HepG2 (cell line): ENCODE measurements at regions not wholly inside any gene's neighbourhood (a gene's known extent, or its start where the extent isn't known, plus 50 kb on each side); places are given as distances from the start of the nearest gene placed in this dataset.

Experiments used
- FOXA1 ChIP-seq, 2 experiments: fragments of 450-650 bp in 1 of 2; sonication (generic) in 1 of 2; formaldehyde crosslinking in 1 of 2; IDR thresholded peaks; 2 replicates each; pipeline versions ENCODE4 v1.4.0 to v1.6.1; 2016 to 2020; ENCODE audit warnings: missing genetic modification reagents in 1 of 2
- GTF3A ChIP-seq: sonication (generic); formaldehyde crosslinking; conservative IDR thresholded peaks from 2 replicates; pipeline ENCODE4 v1.4.0; 2020; ENCODE audit warnings: mild to moderate bottlenecking, missing genetic modification reagents
- KLF16 ChIP-seq, 2 experiments: sonication (generic) in 1 of 2; formaldehyde crosslinking in 1 of 2; IDR thresholded peaks; 2 replicates each; pipeline versions ENCODE4 v1.6.1 to v1.8.0; 2016 to 2023; ENCODE audit warnings: missing genetic modification reagents in 2 of 2, missing compliant biosample characterization in 1 of 2
- MIER2 ChIP-seq: IDR thresholded peaks from 2 replicates; pipeline ENCODE4 v1.6.1; 2016; ENCODE audit warnings: missing biosample characterization, missing genetic modification reagents
- MTF2 ChIP-seq: sonication (generic); formaldehyde crosslinking; IDR thresholded peaks from 2 replicates; pipeline ENCODE4 v1.5.0; 2020; ENCODE audit warnings: missing genetic modification reagents, borderline replicate concordance
- NFYB ChIP-seq: sonication (generic); formaldehyde crosslinking; IDR thresholded peaks from 2 replicates; pipeline ENCODE4 v1.4.0; 2020; ENCODE audit warnings: missing genetic modification reagents
- NKX3-1 ChIP-seq: sonication (generic); formaldehyde crosslinking; IDR thresholded peaks from 2 replicates; pipeline ENCODE4 v1.5.0; 2020; ENCODE audit warnings: missing genetic modification reagents
- NR2F2 ChIP-seq: IDR thresholded peaks from 2 replicates; pipeline ENCODE4 v1.6.1; 2012; ENCODE audit warnings: low read depth, inconsistent platforms, borderline replicate concordance
- SIX1 ChIP-seq: sonication (generic); formaldehyde crosslinking; IDR thresholded peaks from 2 replicates; pipeline ENCODE4 v1.4.0; 2020; ENCODE audit warnings: missing genetic modification reagents, borderline replicate concordance
- ZFYVE20 ChIP-seq: sonication (generic); formaldehyde crosslinking; IDR thresholded peaks from 2 replicates; pipeline ENCODE4 v1.8.0; 2023; ENCODE audit warnings: low read depth, mild to moderate bottlenecking, moderate library complexity, missing genetic modification reagents, borderline replicate concordance
- ZNF333 ChIP-seq: sonication (generic); formaldehyde crosslinking; IDR thresholded peaks from 2 replicates; pipeline ENCODE4 v1.4.0; 2020; ENCODE audit warnings: mild to moderate bottlenecking, missing genetic modification reagents, borderline replicate concordance
- ZNF354B ChIP-seq: sonication (generic); formaldehyde crosslinking; IDR thresholded peaks from 2 replicates; pipeline ENCODE4 v1.8.0; 2022; ENCODE audit warnings: mild to moderate bottlenecking, missing genetic modification reagents
- ZNF382 ChIP-seq: sonication (generic); formaldehyde crosslinking; IDR thresholded peaks from 2 replicates; pipeline ENCODE4 v1.5.0; 2020; ENCODE audit warnings: missing genetic modification reagents, mild to moderate bottlenecking, borderline replicate concordance
- ZZZ3 ChIP-seq: sonication (generic); formaldehyde crosslinking; IDR thresholded peaks from 2 replicates; pipeline ENCODE4 v1.4.0; 2020; ENCODE audit warnings: missing genetic modification reagents, mild to moderate bottlenecking, borderline replicate concordance
- TF ChIP-seq, protein P1 (sequence below): sonication (generic); formaldehyde crosslinking; IDR thresholded peaks from 2 replicates; pipeline ENCODE4 v1.4.0; 2020; ENCODE audit warnings: missing genetic modification reagents, borderline replicate concordance
- TF ChIP-seq, protein P2 (sequence below): IDR thresholded peaks from 2 replicates; pipeline ENCODE4 v1.6.1; 2016; ENCODE audit warnings: missing genetic modification reagents, missing compliant biosample characterization
- TF ChIP-seq, protein P3 (sequence below): fragments of 450-650 bp; IDR thresholded peaks from 2 replicates; pipeline ENCODE4 v1.6.1; 2016
- TF ChIP-seq, protein P4 (sequence below): sonication (generic); formaldehyde crosslinking; IDR thresholded peaks from 2 replicates; pipeline ENCODE4 v1.4.0; 2020; ENCODE audit warnings: missing genetic modification reagents

DNA sequence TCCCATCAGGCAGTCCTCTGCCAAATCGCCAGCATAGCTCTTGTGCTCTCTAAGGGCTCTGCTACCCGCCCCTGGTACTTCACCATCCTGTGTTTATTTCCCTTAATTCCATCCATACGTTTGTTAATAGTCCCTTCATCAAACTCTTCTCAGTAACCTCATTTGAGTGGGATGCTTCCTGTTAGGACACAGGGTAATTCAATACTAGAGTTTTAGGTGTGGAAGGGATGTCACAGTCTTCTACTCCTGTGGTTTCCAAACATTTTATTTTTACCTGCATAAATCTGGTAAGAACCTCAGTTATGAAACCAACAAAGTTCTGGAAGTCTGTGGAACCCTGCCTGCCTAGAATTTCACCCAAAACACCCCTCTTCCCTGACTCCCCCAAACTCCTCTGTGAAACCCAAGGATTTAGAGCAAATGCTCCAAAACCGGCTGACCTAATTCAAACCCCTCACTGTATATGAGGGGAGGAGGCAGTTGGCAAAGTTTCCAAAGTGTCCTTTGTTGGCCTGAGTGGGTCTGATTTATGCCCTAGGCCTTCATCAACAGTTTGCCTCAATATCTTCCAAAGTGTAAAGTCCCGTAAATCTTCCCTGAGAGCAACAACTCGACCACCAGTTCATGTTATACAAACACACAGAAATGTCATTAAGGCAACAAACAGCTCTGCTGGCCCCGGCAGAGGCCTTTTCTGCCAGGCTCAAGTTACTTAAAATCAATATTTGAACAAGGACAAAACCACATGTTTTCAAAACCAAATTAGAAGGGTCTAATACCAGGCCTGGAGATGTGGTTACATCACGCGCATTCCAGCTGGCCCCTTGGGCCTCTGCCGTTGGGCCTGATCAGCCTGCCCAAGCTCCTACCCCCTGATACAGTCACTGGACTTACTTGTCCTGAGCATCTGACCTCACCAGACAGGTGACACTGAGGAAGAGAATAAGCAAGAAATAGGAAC is 82.4 kb upstream of the FGGY start (continued):
- TF ChIP-seq, protein P1, sequence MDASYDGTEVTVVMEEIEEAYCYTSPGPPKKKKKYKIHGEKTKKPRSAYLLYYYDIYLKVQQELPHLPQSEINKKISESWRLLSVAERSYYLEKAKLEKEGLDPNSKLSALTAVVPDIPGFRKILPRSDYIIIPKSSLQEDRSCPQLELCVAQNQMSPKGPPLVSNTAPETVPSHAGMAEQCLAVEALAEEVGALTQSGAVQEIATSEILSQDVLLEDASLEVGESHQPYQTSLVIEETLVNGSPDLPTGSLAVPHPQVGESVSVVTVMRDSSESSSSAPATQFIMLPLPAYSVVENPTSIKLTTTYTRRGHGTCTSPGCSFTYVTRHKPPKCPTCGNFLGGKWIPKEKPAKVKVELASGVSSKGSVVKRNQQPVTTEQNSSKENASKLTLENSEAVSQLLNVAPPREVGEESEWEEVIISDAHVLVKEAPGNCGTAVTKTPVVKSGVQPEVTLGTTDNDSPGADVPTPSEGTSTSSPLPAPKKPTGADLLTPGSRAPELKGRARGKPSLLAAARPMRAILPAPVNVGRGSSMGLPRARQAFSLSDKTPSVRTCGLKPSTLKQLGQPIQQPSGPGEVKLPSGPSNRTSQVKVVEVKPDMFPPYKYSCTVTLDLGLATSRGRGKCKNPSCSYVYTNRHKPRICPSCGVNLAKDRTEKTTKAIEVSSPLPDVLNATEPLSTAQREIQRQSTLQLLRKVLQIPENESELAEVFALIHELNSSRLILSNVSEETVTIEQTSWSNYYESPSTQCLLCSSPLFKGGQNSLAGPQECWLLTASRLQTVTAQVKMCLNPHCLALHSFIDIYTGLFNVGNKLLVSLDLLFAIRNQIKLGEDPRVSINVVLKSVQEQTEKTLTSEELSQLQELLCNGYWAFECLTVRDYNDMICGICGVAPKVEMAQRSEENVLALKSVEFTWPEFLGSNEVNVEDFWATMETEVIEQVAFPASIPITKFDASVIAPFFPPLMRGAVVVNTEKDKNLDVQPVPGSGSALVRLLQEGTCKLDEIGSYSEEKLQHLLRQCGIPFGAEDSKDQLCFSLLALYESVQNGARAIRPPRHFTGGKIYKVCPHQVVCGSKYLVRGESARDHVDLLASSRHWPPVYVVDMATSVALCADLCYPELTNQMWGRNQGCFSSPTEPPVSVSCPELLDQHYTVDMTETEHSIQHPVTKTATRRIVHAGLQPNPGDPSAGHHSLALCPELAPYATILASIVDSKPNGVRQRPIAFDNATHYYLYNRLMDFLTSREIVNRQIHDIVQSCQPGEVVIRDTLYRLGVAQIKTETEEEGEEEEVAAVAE (CRISPR knock-in tag) = peak; percentile 60; the same call in 1 of the 2 replicates
- TF ChIP-seq, protein P2, sequence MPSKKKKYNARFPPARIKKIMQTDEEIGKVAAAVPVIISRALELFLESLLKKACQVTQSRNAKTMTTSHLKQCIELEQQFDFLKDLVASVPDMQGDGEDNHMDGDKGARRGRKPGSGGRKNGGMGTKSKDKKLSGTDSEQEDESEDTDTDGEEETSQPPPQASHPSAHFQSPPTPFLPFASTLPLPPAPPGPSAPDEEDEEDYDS (CRISPR knock-in tag) = no peak
- TF ChIP-seq ZZZ3 (no peak; the same call in 1 of the 2 replicates), ZNF382 (no peak), SIX1 (CRISPR knock-in tag) (peak; percentile 100), MIER2 (CRISPR knock-in tag) (no peak; the same call in 1 of the 2 replicates), MTF2 (CRISPR knock-in tag) (no peak), NR2F2 (peak; percentile 71; the same call in 1 of the 2 replicates), GTF3A (CRISPR knock-in tag) (no peak), NFYB (CRISPR knock-in tag) (no peak; the same call in 1 of the 2 replicates), KLF16 (CRISPR knock-in tag; IDR thresholded peaks at IDR 0.05) (peak in 1 of 2 experiments; percentile 85; a peak in 1 of 4 replicates), FOXA1 (IDR thresholded peaks at IDR 0.05) (peak; percentile 92), FOXA1 (CRISPR knock-in tag; IDR thresholded peaks at IDR 0.05) (peak; percentile 93), ZFYVE20 (CRISPR knock-in tag) (no peak), NKX3-1 (no peak; the same call in 1 of the 2 replicates), ZNF333 (CRISPR knock-in tag) (no peak), ZNF354B (no peak)
- TF ChIP-seq, protein P3, sequence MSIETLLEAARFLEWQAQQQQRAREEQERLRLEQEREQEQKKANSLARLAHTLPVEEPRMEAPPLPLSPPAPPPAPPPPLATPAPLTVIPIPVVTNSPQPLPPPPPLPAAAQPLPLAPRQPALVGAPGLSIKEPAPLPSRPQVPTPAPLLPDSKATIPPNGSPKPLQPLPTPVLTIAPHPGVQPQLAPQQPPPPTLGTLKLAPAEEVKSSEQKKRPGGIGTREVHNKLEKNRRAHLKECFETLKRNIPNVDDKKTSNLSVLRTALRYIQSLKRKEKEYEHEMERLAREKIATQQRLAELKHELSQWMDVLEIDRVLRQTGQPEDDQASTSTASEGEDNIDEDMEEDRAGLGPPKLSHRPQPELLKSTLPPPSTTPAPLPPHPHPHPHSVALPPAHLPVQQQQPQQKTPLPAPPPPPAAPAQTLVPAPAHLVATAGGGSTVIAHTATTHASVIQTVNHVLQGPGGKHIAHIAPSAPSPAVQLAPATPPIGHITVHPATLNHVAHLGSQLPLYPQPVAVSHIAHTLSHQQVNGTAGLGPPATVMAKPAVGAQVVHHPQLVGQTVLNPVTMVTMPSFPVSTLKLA = peak; percentile 24; the same call in 1 of the 2 replicates
- TF ChIP-seq, protein P4, sequence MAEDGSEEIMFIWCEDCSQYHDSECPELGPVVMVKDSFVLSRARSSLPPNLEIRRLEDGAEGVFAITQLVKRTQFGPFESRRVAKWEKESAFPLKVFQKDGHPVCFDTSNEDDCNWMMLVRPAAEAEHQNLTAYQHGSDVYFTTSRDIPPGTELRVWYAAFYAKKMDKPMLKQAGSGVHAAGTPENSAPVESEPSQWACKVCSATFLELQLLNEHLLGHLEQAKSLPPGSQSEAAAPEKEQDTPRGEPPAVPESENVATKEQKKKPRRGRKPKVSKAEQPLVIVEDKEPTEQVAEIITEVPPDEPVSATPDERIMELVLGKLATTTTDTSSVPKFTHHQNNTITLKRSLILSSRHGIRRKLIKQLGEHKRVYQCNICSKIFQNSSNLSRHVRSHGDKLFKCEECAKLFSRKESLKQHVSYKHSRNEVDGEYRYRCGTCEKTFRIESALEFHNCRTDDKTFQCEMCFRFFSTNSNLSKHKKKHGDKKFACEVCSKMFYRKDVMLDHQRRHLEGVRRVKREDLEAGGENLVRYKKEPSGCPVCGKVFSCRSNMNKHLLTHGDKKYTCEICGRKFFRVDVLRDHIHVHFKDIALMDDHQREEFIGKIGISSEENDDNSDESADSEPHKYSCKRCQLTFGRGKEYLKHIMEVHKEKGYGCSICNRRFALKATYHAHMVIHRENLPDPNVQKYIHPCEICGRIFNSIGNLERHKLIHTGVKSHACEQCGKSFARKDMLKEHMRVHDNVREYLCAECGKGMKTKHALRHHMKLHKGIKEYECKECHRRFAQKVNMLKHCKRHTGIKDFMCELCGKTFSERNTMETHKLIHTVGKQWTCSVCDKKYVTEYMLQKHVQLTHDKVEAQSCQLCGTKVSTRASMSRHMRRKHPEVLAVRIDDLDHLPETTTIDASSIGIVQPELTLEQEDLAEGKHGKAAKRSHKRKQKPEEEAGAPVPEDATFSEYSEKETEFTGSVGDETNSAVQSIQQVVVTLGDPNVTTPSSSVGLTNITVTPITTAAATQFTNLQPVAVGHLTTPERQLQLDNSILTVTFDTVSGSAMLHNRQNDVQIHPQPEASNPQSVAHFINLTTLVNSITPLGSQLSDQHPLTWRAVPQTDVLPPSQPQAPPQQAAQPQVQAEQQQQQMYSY (CRISPR knock-in tag) = no peak
